Fibroblast of lung (primary cell): ENCODE measurements at regions not wholly inside any gene's neighbourhood (a gene's known extent, or its start where the extent isn't known, plus 50 kb on each side); places are given as distances from the start of the nearest gene placed in this dataset.

Source experiments
- DNase-seq, 2 donors: peaks; one replicate each; pipeline versions ENCODE4 v3.0.0 to v3.0.0-alpha.2; 2010; ENCODE audit warnings: low read depth in 2 of 2
- H2AFZ ChIP-seq: 2 replicates; pipeline ENCODE4 v1.5.1; 2012; ENCODE audit warnings: low read length, control low read depth, inconsistent platforms
- H3K27ac ChIP-seq: 2 replicates; pipeline ENCODE4 v1.5.1; 2011; ENCODE audit warnings: low read length, control low read depth; ENCODE audit not compliant: insufficient read depth
- H3K27me3 ChIP-seq: 2 replicates; pipeline ENCODE4 v1.5.1; 2011; ENCODE audit warnings: mild to moderate bottlenecking, low read length; ENCODE audit not compliant: control insufficient read depth, insufficient read depth
- H3K36me3 ChIP-seq: 2 replicates; pipeline ENCODE4 v1.5.1; 2011; ENCODE audit warnings: low read length; ENCODE audit not compliant: control insufficient read depth, insufficient read depth
- H3K4me1 ChIP-seq: 2 replicates; pipeline ENCODE4 v1.5.1; 2011; ENCODE audit warnings: low read length; ENCODE audit not compliant: control insufficient read depth, insufficient read depth; ENCODE audit errors: extremely low read depth
- H3K4me2 ChIP-seq: 2 replicates; pipeline ENCODE4 v1.5.1; 2011; ENCODE audit warnings: low read length, control low read depth; ENCODE audit not compliant: insufficient read depth; ENCODE audit errors: extremely low read depth
- H3K4me3 ChIP-seq, 4 experiments: fragments of 200-600 bp in 1 of 4; sonication (generic) in 1 of 4; replicated peaks in 1 of 4; 2 replicates each; pipeline ENCODE4 v1.5.1; 2011 to 2016; ENCODE audit warnings: low read length in 4 of 4, low read depth in 3 of 4, mild to moderate bottlenecking in 3 of 4, control low read depth in 2 of 4, inconsistent platforms in 1 of 4, mixed read lengths in 1 of 4; ENCODE audit not compliant: insufficient read depth in 1 of 4; ENCODE audit errors: control extremely low read depth in 1 of 4
- H3K79me2 ChIP-seq: 2 replicates; pipeline ENCODE4 v1.5.1; 2012; ENCODE audit warnings: mild to moderate bottlenecking, low read length, inconsistent platforms; ENCODE audit not compliant: control insufficient read depth, insufficient read depth
- H3K9ac ChIP-seq: 2 replicates; pipeline ENCODE4 v1.5.1; 2011; ENCODE audit warnings: mild to moderate bottlenecking, low read length, control low read depth; ENCODE audit not compliant: insufficient read depth
- H3K9me3 ChIP-seq: 2 replicates; pipeline ENCODE4 v1.5.1; 2012; ENCODE audit warnings: low read depth, low read length; ENCODE audit not compliant: control insufficient read depth, insufficient read depth
- H4K20me1 ChIP-seq: 2 replicates; pipeline ENCODE4 v1.5.1; 2011; ENCODE audit warnings: low read length; ENCODE audit not compliant: control insufficient read depth, insufficient read depth; ENCODE audit errors: extremely low read depth
- CTCF ChIP-seq, 2 donors: IDR thresholded peaks in 1 of 2; conservative IDR thresholded peaks in 1 of 2; 1 replicate in 1 of 2; 2 replicates in 1 of 2; pipeline ENCODE4 v1.5.1; 2011 to 2012; ENCODE audit warnings: low read length in 2 of 2, control low read depth in 1 of 2, inconsistent platforms in 1 of 2, low read depth in 1 of 2, mild to moderate bottlenecking in 1 of 2
- EZH2 ChIP-seq: IDR thresholded peaks from 2 replicates; pipeline ENCODE4 v1.5.1; 2012; ENCODE audit warnings: low read length, control low read depth, mild to moderate bottlenecking; ENCODE audit errors: missing control alignments

- DNase-seq, result no peak
- Histone ChIP-seq H3K36me3 (no peaks in the 10 kb centered on the region), H4K20me1 (no peaks in the 10 kb centered on the region), H3K79me2 (no peaks in the 10 kb centered on the region), H3K9ac (no peak overlapping the region), H3K27ac (no peak overlapping the region), H3K27me3 (peaks cover 15% of the 10 kb centered on the region), H3K4me2 (no peak overlapping the region), H3K9me3 (no peaks in the 10 kb centered on the region), H2AFZ (no peak overlapping the region), H3K4me1 (no peaks in the 10 kb centered on the region), H3K4me3 (no peak overlapping the region)
- no peak for TF ChIP-seq EZH2
- TF ChIP-seq CTCF (conservative IDR thresholded peaks at IDR 0.05 in 1 of 2, IDR thresholded peaks at IDR 0.05 in 1 of 2; ENCODE audit: low read depth in 1 of 2, low read length in 2 of 2), result no peak
These were observed 65.4 kb downstream of the UBIAD1 start for GRCh38 chr1:11338284-11338924.

- Histone ChIP-seq H3K27ac (no peak overlapping the region), H3K9ac (no peak overlapping the region), H4K20me1 (no peaks in the 10 kb centered on the region), H3K27me3 (peaks cover 15% of the 10 kb centered on the region), H3K9me3 (no peaks in the 10 kb centered on the region), H2AFZ (no peak overlapping the region), H3K79me2 (no peaks in the 10 kb centered on the region), H3K4me1 (no peaks in the 10 kb centered on the region), H3K36me3 (no peaks in the 10 kb centered on the region), H3K4me3 (no peak overlapping the region), H3K4me2 (no peak overlapping the region)
- TF ChIP-seq EZH2, result no peak
- no peak for TF ChIP-seq CTCF (conservative IDR thresholded peaks at IDR 0.05 in 1 of 2, IDR thresholded peaks at IDR 0.05 in 1 of 2; ENCODE audit: low read depth in 1 of 2, low read length in 2 of 2)
- DNase-seq, result no peak
These were observed 66.6 kb downstream of the UBIAD1 start for GRCh38 chr1:11339346-11340232.

GRCh38 chr1:11340233-11340632 is 67.2 kb downstream of the UBIAD1 start:
- DNase-seq, result no peak
- Histone ChIP-seq H3K4me3 (no peak overlapping the region), H3K36me3 (no peaks in the 10 kb centered on the region), H3K79me2 (no peaks in the 10 kb centered on the region), H3K9ac (no peak overlapping the region), H3K4me2 (no peak overlapping the region), H3K4me1 (no peaks in the 10 kb centered on the region), H4K20me1 (no peaks in the 10 kb centered on the region), H3K27ac (no peak overlapping the region), H2AFZ (no peak overlapping the region), H3K9me3 (no peaks in the 10 kb centered on the region), H3K27me3 (peaks cover 15% of the 10 kb centered on the region)
- TF ChIP-seq CTCF (conservative IDR thresholded peaks at IDR 0.05 in 1 of 2, IDR thresholded peaks at IDR 0.05 in 1 of 2; ENCODE audit: low read depth in 1 of 2, low read length in 2 of 2) (no peak), EZH2 (no peak)
